ENCODE measurements at regions not wholly inside any gene's neighbourhood (a gene's known extent, or its start where the extent isn't known, plus 50 kb on each side); places are given as distances from the start of the nearest gene placed in this dataset.

GRCh38 chr13:50126993-50127725 lies 111.9 kb downstream of the KCNRG start:
- TF ChIP-seq CTCF (conservative IDR thresholded peaks at IDR 0.05 in 1 of 2, IDR thresholded peaks at IDR 0.05 in 1 of 2; ENCODE audit: low read depth in 1 of 2, low read length in 2 of 2) (no peak), EZH2 (IDR thresholded peaks at IDR 0.05; ENCODE audit: low read length, missing control alignments) (no peak)

Data from fibroblast of lung (primary cell).